CD4-positive, alpha-beta memory T cell (primary cell): ENCODE measurements at regions not wholly inside any gene's neighbourhood (a gene's known extent, or its start where the extent isn't known, plus 50 kb on each side); places are given as distances from the start of the nearest gene placed in this dataset.
"Not testable (repeated sequence)": the region's sequence is repeated elsewhere in the genome, so short reads cannot be mapped to it uniquely, and the experiment has no call there.

Source experiments
- CTCF ChIA-PET: fragments of 350-600 bp; sonication (Branson Sonifier 250); formaldehyde crosslinking; loops from one replicate; lab custom pipeline; 2021; ENCODE audit warnings: inconsistent platforms; ENCODE audit not compliant: partially characterized antibody; lab: Charles Lee
- POLR2A ChIA-PET: fragments of 350-600 bp; sonication (Branson Sonifier 250); formaldehyde crosslinking; loops from one replicate; lab custom pipeline; 2021; ENCODE audit not compliant: partially characterized antibody; lab: Charles Lee
- DNase-seq, 5 donors: peaks; one replicate each; pipeline versions ENCODE4 v3.0.0 to v3.0.0-alpha.2; 2020 to 2022; ENCODE audit warnings: mixed read lengths in 1 of 5
- H3K27ac ChIP-seq: one replicate; pipeline ENCODE4 v1.7.0; 2013; ENCODE audit warnings: low read depth, low read length
- H3K27me3 ChIP-seq: 2 replicates; pipeline ENCODE4 v1.7.0; 2013; ENCODE audit warnings: mild to moderate bottlenecking, low read length, moderate library complexity; ENCODE audit not compliant: insufficient read depth
- H3K36me3 ChIP-seq: 2 replicates; pipeline ENCODE4 v1.7.0; 2013; ENCODE audit warnings: mild to moderate bottlenecking, low read length, moderate library complexity; ENCODE audit not compliant: insufficient read depth
- H3K4me1 ChIP-seq: 2 replicates; pipeline ENCODE4 v1.7.0; 2013; ENCODE audit warnings: mild to moderate bottlenecking, low read length, moderate library complexity; ENCODE audit not compliant: insufficient read depth
- H3K4me3 ChIP-seq, 2 donors: one replicate each; pipeline ENCODE4 v1.7.0; 2013; ENCODE audit warnings: low read length in 2 of 2, mild to moderate bottlenecking in 1 of 2
- H3K9me3 ChIP-seq, 2 donors: one replicate each; pipeline ENCODE4 v1.7.0; 2013; ENCODE audit warnings: low read length in 2 of 2, control low read depth in 1 of 2; ENCODE audit not compliant: control insufficient read depth in 1 of 2
- H3K27ac Mint-ChIP-seq, 7 donors: one replicate each; pipeline ENCODE4 v1.8.0; 2020 to 2021; ENCODE audit warnings: mixed read lengths in 7 of 7, mild to moderate bottlenecking in 6 of 7, inconsistent platforms in 3 of 7, moderate library complexity in 3 of 7
- H3K27me3 Mint-ChIP-seq, 2 donors: one replicate each; pipeline ENCODE4 v1.8.0; 2020 to 2021; ENCODE audit warnings: mixed read lengths in 2 of 2
- H3K36me3 Mint-ChIP-seq, 2 donors: one replicate each; pipeline ENCODE4 v1.8.0; 2020 to 2021; ENCODE audit warnings: mixed read lengths in 2 of 2, inconsistent platforms in 1 of 2, mild to moderate bottlenecking in 1 of 2
- H3K4me1 Mint-ChIP-seq, 4 donors: one replicate each; pipeline ENCODE4 v1.8.0; 2020 to 2021; ENCODE audit warnings: mixed read lengths in 4 of 4, mild to moderate bottlenecking in 1 of 4
- H3K4me3 Mint-ChIP-seq, 8 donors: one replicate each; pipeline ENCODE4 v1.8.0; 2020 to 2021; ENCODE audit warnings: mixed read lengths in 8 of 8, mild to moderate bottlenecking in 7 of 8, moderate library complexity in 6 of 8, inconsistent platforms in 3 of 8
- H3K9me3 Mint-ChIP-seq, 8 donors: one replicate each; pipeline ENCODE4 v1.8.0; 2020 to 2021; ENCODE audit warnings: mixed read lengths in 8 of 8, mild to moderate bottlenecking in 5 of 8, inconsistent platforms in 3 of 8, moderate library complexity in 1 of 8
- intact Hi-C: fragments of 100-400 bp; cut with micrococcal nuclease; formaldehyde crosslinking; loops from one replicate; pipeline ENCODE4 v1.15.1; 2023

DNA sequence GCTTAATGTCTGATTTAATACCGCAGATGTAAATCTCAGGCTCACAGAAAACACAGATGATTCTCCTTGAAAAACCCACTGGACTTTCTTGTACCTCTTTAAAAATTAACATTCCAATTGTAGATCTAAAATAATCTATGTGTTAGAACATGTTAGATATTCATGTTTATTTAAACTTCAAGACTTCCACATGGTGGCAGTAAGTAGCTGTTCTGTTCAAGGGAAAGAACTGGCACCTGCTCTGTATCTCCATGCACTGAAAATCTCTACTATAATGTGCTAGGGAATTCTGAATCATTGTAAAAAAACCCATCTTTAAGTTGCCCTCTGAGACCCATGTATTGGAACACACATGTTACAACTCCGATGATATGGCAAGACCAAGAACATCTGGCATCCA is 366.9 kb downstream of the DMRTA1 start:
- Histone ChIP-seq H3K9me3 (no peaks in the 10 kb centered on the region), H3K27ac (no peak overlapping the region), H3K27me3 (no peaks in the 10 kb centered on the region), H3K36me3 (no peaks in the 10 kb centered on the region), H3K4me1 (no peaks in the 10 kb centered on the region), H3K4me3 (no peak overlapping the region)
- CTCF ChIA-PET: no interaction called here
- intact Hi-C loops: no loop called here
- Mint-ChIP-seq H3K9me3 (peaks cover 0 to 17% (median 4%) of the 10 kb centered on the region in 8 donors), H3K36me3 (no peaks in the 10 kb centered on the region), H3K27ac (no peak overlapping the region), H3K4me1 (no peaks in the 10 kb centered on the region), H3K27me3 (no peaks in the 10 kb centered on the region), H3K4me3 (no peak overlapping the region)
- DNase-seq: no peak
- POLR2A ChIA-PET: no interaction called here

GRCh38 chr9:22815246-22815645 is 368.6 kb downstream of the DMRTA1 start:
- H3K27me3 Mint-ChIP-seq: no peaks in the 10 kb centered on the region
- Histone ChIP-seq H3K4me1 (no peaks in the 10 kb centered on the region), H3K4me3 (no peak overlapping the region), H3K27me3 (no peaks in the 10 kb centered on the region), H3K36me3 (no peaks in the 10 kb centered on the region), H3K27ac (no peak overlapping the region), H3K9me3 (no peaks in the 10 kb centered on the region)
- H3K4me1 Mint-ChIP-seq: no peaks in the 10 kb centered on the region
- peaks cover 0 to 22% (median 6%) of the 10 kb centered on the region in 8 donors for H3K9me3 Mint-ChIP-seq
- no peaks in the 10 kb centered on the region for H3K36me3 Mint-ChIP-seq
- POLR2A ChIA-PET: no interaction called here
- intact Hi-C loops: no loop called here
- CTCF ChIA-PET: no interaction called here
- H3K27ac Mint-ChIP-seq: no peak overlapping the region
- no peak overlapping the region for H3K4me3 Mint-ChIP-seq
- DNase-seq: no peak

GRCh38 chr9:22817181-22817580 is 370.6 kb downstream of the DMRTA1 start:
- Histone ChIP-seq H3K4me3 (no peak overlapping the region), H3K36me3 (no peaks in the 10 kb centered on the region), H3K27me3 (no peaks in the 10 kb centered on the region), H3K9me3 (no peaks in the 10 kb centered on the region), H3K27ac (no peak overlapping the region), H3K4me1 (no peaks in the 10 kb centered on the region)
- H3K4me3 Mint-ChIP-seq: no peak overlapping the region
- intact Hi-C loops: no loop called here
- no peak for DNase-seq
- no peak overlapping the region for H3K27ac Mint-ChIP-seq
- H3K27me3 Mint-ChIP-seq: no peaks in the 10 kb centered on the region
- peaks cover 0 to 23% (median 8%) of the 10 kb centered on the region in 8 donors for H3K9me3 Mint-ChIP-seq
- POLR2A ChIA-PET: no interaction called here
- H3K4me1 Mint-ChIP-seq: no peaks in the 10 kb centered on the region
- CTCF ChIA-PET: no interaction called here
- no peaks in the 10 kb centered on the region for H3K36me3 Mint-ChIP-seq

- H3K9me3 ChIP-seq: no peaks in the 10 kb centered on the region
- no peaks in the 10 kb centered on the region for H3K36me3 ChIP-seq
- no peak overlapping the region for H3K27ac Mint-ChIP-seq
- no peaks in the 10 kb centered on the region for H3K4me1 Mint-ChIP-seq
- H3K27ac ChIP-seq: no peak overlapping the region
- no peaks in the 10 kb centered on the region for H3K36me3 Mint-ChIP-seq
- POLR2A ChIA-PET: no interaction called here
- H3K27me3 ChIP-seq: no peaks in the 10 kb centered on the region
- CTCF ChIA-PET: no interaction called here
- no peak overlapping the region for H3K4me3 Mint-ChIP-seq
- no peak for DNase-seq
- H3K9me3 Mint-ChIP-seq: peaks cover 0 to 15% (median 6%) of the 10 kb centered on the region in 8 donors
- no peak overlapping the region for H3K4me3 ChIP-seq
- no peaks in the 10 kb centered on the region for H3K27me3 Mint-ChIP-seq
- intact Hi-C loops: no loop called here
- no peaks in the 10 kb centered on the region for H3K4me1 ChIP-seq
These were observed 382.6 kb downstream of the DMRTA1 start for GRCh38 chr9:22829236-22829635.

DNA sequence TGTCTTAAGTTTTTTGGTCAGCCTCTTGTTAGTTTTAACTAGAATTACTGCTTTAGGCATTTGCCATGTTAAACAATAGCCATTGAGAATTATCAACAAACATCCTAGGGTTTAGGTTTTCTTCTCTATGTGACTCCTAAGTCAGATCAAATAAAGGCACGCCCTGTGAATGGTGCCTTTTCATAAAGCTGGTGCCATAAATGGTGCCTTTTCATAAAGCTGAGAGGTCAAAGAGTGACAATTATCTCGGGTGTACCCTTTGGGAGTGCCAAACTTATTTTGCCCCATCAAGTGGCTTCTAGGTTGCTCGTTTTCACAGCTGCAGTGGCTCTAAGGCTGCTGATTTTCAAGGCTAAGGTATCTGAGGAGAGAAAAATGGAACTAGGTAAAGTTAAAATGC is 391.6 kb downstream of the DMRTA1 start:
- no peak for DNase-seq

DNA sequence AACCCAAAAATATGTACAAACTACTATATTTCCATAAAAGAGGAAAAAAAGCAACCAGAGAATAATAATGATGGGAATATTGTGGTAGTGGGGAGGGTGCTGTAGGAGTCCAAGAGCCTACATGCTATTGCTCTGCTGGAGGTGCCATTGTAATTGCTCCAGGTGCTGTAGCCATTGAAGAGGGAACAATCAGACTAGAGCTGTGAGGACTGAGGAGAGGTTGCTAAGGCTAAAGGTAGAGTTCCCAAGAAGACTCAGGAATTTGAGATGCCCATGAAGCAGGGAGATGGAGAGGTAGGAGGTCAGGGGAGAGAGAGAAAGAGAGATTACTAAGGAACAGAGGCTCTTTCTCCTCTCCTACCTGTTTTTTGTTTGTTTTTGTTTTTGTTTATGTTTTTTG is 394.0 kb downstream of the DMRTA1 start:
- POLR2A ChIA-PET: no interaction called here
- H3K9me3 Mint-ChIP-seq: peaks cover 0 to 21% (median 7%) of the 10 kb centered on the region in 8 donors
- H3K4me1 Mint-ChIP-seq: no peaks in the 10 kb centered on the region
- H3K27me3 Mint-ChIP-seq: no peaks in the 10 kb centered on the region
- H3K27ac Mint-ChIP-seq: no peak overlapping the region
- no peaks in the 10 kb centered on the region for H3K27me3 ChIP-seq
- intact Hi-C loops: no loop called here
- no peak for DNase-seq
- H3K27ac ChIP-seq: no peak overlapping the region
- no peak overlapping the region for H3K4me3 ChIP-seq
- no peak overlapping the region for H3K4me3 Mint-ChIP-seq
- CTCF ChIA-PET: no interaction called here
- H3K36me3 Mint-ChIP-seq: no peaks in the 10 kb centered on the region
- no peaks in the 10 kb centered on the region for H3K9me3 ChIP-seq
- no peaks in the 10 kb centered on the region for H3K4me1 ChIP-seq
- no peaks in the 10 kb centered on the region for H3K36me3 ChIP-seq

More for the DNA sequence above, 391.6 kb downstream of the DMRTA1 start:
- intact Hi-C loops: no loop called here
- no peaks in the 10 kb centered on the region for H3K27me3 Mint-ChIP-seq
- Histone ChIP-seq H3K4me3 (no peak overlapping the region), H3K36me3 (no peaks in the 10 kb centered on the region), H3K9me3 (no peaks in the 10 kb centered on the region), H3K27ac (no peak overlapping the region), H3K4me1 (no peaks in the 10 kb centered on the region), H3K27me3 (no peaks in the 10 kb centered on the region)
- no peak overlapping the region for H3K4me3 Mint-ChIP-seq
- H3K4me1 Mint-ChIP-seq: no peaks in the 10 kb centered on the region
- H3K9me3 Mint-ChIP-seq: peaks cover 0 to 7% (median 3%) of the 10 kb centered on the region in 8 donors
- POLR2A ChIA-PET: no interaction called here
- CTCF ChIA-PET: no interaction called here
- no peaks in the 10 kb centered on the region for H3K36me3 Mint-ChIP-seq
- no peak overlapping the region for H3K27ac Mint-ChIP-seq

- DNase-seq, H3K27ac Mint-ChIP-seq, H3K4me3 Mint-ChIP-seq, H3K4me1 Mint-ChIP-seq, H3K4me3 ChIP-seq, H3K36me3 Mint-ChIP-seq, H3K4me1 ChIP-seq, H3K36me3 ChIP-seq, H3K9me3 ChIP-seq, intact Hi-C loops, H3K27ac ChIP-seq, H3K27me3 ChIP-seq, CTCF ChIA-PET, H3K27me3 Mint-ChIP-seq, POLR2A ChIA-PET: not testable (repeated sequence)
- H3K9me3 Mint-ChIP-seq: peaks cover 0 to 40% (median 26%) of the 10 kb centered on the region in 8 donors
These were observed 398.6 kb downstream of the DMRTA1 start for GRCh38 chr9:22845243-22845642.

GRCh38 chr9:22855980-22856379 is 409.4 kb downstream of the DMRTA1 start:
- Mint-ChIP-seq H3K4me3 (no peak overlapping the region), H3K9me3 (peaks cover 8 to 20% (median 13%) of the 10 kb centered on the region in 8 donors), H3K27ac (no peak overlapping the region), H3K36me3 (no peaks in the 10 kb centered on the region), H3K27me3 (no peaks in the 10 kb centered on the region), H3K4me1 (no peaks in the 10 kb centered on the region)
- POLR2A ChIA-PET: no interaction called here
- no peaks in the 10 kb centered on the region for H3K27me3 ChIP-seq
- H3K36me3 ChIP-seq: no peaks in the 10 kb centered on the region
- CTCF ChIA-PET: no interaction called here
- H3K4me1 ChIP-seq: no peaks in the 10 kb centered on the region
- no peak for DNase-seq
- no peak overlapping the region for H3K27ac ChIP-seq
- H3K4me3 ChIP-seq: no peak overlapping the region
- no peaks in the 10 kb centered on the region for H3K9me3 ChIP-seq
- intact Hi-C loops: no loop called here
